ENCODE measurements at regions not wholly inside any gene's neighbourhood (a gene's known extent, or its start where the extent isn't known, plus 50 kb on each side); places are given as distances from the start of the nearest gene placed in this dataset.

DNA sequence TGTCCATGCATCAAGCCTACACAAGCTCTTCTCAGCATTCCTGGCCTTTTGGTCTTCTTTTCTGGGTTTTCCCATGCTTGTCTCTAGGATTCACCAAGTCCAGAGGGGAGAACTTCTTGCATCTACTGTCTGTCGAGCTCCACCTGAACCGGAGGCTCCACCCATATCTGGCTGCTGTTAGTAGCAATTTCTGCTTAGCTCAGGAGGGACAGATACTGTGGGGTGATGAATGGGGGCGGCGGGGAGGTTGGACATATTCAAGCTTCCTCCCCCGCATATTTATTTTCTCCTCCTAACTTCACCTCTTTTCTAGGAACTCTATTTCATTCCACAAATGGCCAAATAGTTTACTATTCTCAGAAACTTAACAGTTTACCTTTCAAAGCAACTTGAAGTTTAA lies 163.5 kb downstream of the PTH2R start:
- no peak for DNase-seq (ENCODE audit: low spot score)
- no peak overlapping the region for H3K4me3 ChIP-seq (ENCODE audit: low read depth, low read length, poor library complexity, severe bottlenecking)
- no TSS peak for BruUV-seq (replicated peaks)
- intact Hi-C loops (cut with micrococcal nuclease; ENCODE audit: unreplicated experiment) = no loop called here
- no peaks in the 10 kb centered on the region for H3K36me3 ChIP-seq (ENCODE audit: insufficient read depth, low read length)
- ChIA-PET CTCF (ENCODE audit: unreplicated experiment) (no interaction called here), POLR2A (no interaction called here)
- H3K9me2 ChIP-seq (ENCODE audit: insufficient read depth, low read length) = no peaks in the 10 kb centered on the region
- no peaks in the 10 kb centered on the region for H3K9me3 ChIP-seq (ENCODE audit: low read length)
- TF ChIP-seq EZH2phosphoT487 (IDR thresholded peaks at IDR 0.05; ENCODE audit: borderline replicate concordance, low read depth, low read length) = no peak
- TF ChIP-seq CTCF (conservative IDR thresholded peaks at IDR 0.05; ENCODE audit: low read length) = no peak
- no peaks in the 10 kb centered on the region for H4K20me1 ChIP-seq (ENCODE audit: insufficient read depth, low read length)
- no peak overlapping the region for H3K27ac ChIP-seq (ENCODE audit: low read depth, low read length, poor library complexity, severe bottlenecking)
- no peaks in the 10 kb centered on the region for H3K79me2 ChIP-seq (ENCODE audit: insufficient read depth, low read depth, low read length)
- H3K4me2 ChIP-seq (ENCODE audit: low read length) = no peak overlapping the region
- no peaks in the 10 kb centered on the region for H3K4me1 ChIP-seq (ENCODE audit: insufficient read depth, low read length, poor library complexity, severe bottlenecking)
- no peak overlapping the region for H2AFZ ChIP-seq (ENCODE audit: low read length)

DNA sequence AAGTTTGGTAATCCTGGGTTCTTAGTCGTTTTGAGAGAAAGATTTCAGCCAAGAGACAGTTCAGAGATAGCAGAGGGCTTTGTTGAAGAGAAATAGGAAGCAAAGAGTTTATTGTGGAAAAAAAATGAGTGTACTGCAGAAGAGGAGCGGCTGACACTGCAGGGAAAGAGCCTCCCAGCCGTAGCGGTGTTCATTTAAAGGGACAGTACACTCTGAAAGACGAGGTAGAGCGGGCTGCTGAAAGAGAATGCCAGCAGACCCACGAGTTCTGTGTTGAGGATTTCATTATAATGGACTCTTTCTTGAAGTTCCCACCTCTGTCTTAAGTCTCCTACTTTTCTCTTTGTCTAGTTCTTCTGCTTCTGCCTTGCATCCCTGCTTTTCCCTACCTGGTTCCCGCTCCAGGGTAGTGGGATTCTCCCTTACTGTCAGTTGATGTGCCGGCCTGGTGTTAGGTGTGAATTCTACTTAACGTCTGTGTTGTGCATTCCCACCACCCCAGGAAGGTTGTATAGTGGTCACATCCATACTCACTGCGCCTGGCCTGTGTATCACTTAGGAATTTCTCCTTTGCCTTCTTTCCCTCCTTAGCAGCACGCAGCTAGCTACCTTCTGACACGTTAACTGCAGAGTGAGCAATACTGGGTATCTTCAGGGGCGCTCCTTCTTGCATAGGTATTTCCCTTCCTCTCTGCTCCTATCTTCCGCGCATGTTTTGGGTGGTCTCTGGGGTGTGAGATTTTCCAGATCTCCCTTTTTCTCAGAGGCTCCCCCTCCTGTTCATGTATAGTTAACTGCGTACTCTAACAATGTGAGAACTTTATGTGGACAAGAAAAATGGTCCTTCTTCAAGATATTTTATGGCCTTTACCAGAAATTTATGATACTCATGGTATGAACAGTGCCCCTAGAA lies 164.5 kb downstream of the PTH2R start:
- H3K27ac ChIP-seq (ENCODE audit: low read depth, low read length, poor library complexity, severe bottlenecking) = no peak overlapping the region
- no peaks in the 10 kb centered on the region for H3K4me1 ChIP-seq (ENCODE audit: insufficient read depth, low read length, poor library complexity, severe bottlenecking)
- no peaks in the 10 kb centered on the region for H3K9me3 ChIP-seq (ENCODE audit: low read length)
- TF ChIP-seq CTCF (conservative IDR thresholded peaks at IDR 0.05; ENCODE audit: low read length) = peak; percentile 29; the same call in 1 of the 2 replicates
- TF ChIP-seq EZH2phosphoT487 (IDR thresholded peaks at IDR 0.05; ENCODE audit: borderline replicate concordance, low read depth, low read length) = no peak
- no peak overlapping the region for H3K4me2 ChIP-seq (ENCODE audit: low read length)
- H3K4me3 ChIP-seq (ENCODE audit: low read depth, low read length, poor library complexity, severe bottlenecking) = no peak overlapping the region
- no peak for DNase-seq (ENCODE audit: low spot score)
- no peaks in the 10 kb centered on the region for H3K79me2 ChIP-seq (ENCODE audit: insufficient read depth, low read depth, low read length)
- no peaks in the 10 kb centered on the region for H4K20me1 ChIP-seq (ENCODE audit: insufficient read depth, low read length)
- no peak overlapping the region for H2AFZ ChIP-seq (ENCODE audit: low read length)
- intact Hi-C loops (cut with micrococcal nuclease; ENCODE audit: unreplicated experiment) = no loop called here
- ChIA-PET POLR2A (interaction anchor here (0.8 kb wide), 1 partner anchor 11 kb away, joined by 3 read pairs; no protein-coding TSS in a partner anchor), CTCF (ENCODE audit: unreplicated experiment) (no interaction called here)
- no peaks in the 10 kb centered on the region for H3K9me2 ChIP-seq (ENCODE audit: insufficient read depth, low read length)
- no TSS peak for BruUV-seq (replicated peaks)
- H3K36me3 ChIP-seq (ENCODE audit: insufficient read depth, low read length) = no peaks in the 10 kb centered on the region

DNA sequence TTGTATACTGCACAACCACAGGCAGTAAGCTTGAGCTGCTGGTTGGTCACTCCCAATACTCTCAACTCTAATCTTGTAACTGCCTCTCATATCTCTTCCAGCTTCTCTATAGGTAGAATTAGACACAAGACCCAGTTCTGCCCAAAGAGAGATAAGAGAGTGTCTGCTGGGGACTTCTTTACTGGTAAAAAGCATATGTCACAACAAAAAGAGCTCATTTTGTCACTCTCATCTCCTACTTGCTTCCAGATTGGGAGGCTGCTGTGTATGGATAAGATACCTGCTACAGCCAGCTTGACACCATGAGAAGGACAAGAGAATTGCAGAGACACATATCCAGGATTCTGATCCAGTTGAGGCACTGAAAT lies 165.2 kb downstream of the PTH2R start:
- POLR2A ChIA-PET = interaction anchor here (0.8 kb wide), 1 partner anchor 11 kb away, joined by 3 read pairs; no protein-coding TSS in a partner anchor
- Histone ChIP-seq H3K4me3 (ENCODE audit: low read depth, low read length, poor library complexity, severe bottlenecking) (no peak overlapping the region), H4K20me1 (ENCODE audit: insufficient read depth, low read length) (no peaks in the 10 kb centered on the region), H2AFZ (ENCODE audit: low read length) (no peak overlapping the region), H3K9me2 (ENCODE audit: insufficient read depth, low read length) (no peaks in the 10 kb centered on the region), H3K36me3 (ENCODE audit: insufficient read depth, low read length) (no peaks in the 10 kb centered on the region), H3K4me2 (ENCODE audit: low read length) (no peak overlapping the region), H3K9me3 (ENCODE audit: low read length) (no peaks in the 10 kb centered on the region), H3K27ac (ENCODE audit: low read depth, low read length, poor library complexity, severe bottlenecking) (no peak overlapping the region), H3K79me2 (ENCODE audit: insufficient read depth, low read depth, low read length) (no peaks in the 10 kb centered on the region), H3K4me1 (ENCODE audit: insufficient read depth, low read length, poor library complexity, severe bottlenecking) (no peaks in the 10 kb centered on the region)
- TF ChIP-seq CTCF (conservative IDR thresholded peaks at IDR 0.05; ENCODE audit: low read length) = no peak
- no peak for TF ChIP-seq EZH2phosphoT487 (IDR thresholded peaks at IDR 0.05; ENCODE audit: borderline replicate concordance, low read depth, low read length)
- CTCF ChIA-PET (ENCODE audit: unreplicated experiment) = no interaction called here
- no TSS peak for BruUV-seq (replicated peaks)
- no peak for DNase-seq (ENCODE audit: low spot score)
- intact Hi-C loops (cut with micrococcal nuclease; ENCODE audit: unreplicated experiment) = no loop called here
